GM23338 (cell line): ENCODE measurements at regions not wholly inside any gene's neighbourhood (a gene's known extent, or its start where the extent isn't known, plus 50 kb on each side); places are given as distances from the start of the nearest gene placed in this dataset.

Experiments
- ATAC-seq: fragments of 200-7000 bp; cut with Tn5 transposase; 3 replicates; pipeline ENCODE4 v1.9.1; 2020
- DNase-seq: peaks from one replicate; pipeline ENCODE4 v3.0.0-alpha.2; 2015; ENCODE audit warnings: low spot score
- H2AFZ ChIP-seq: fragments of 200-600 bp; sonication (generic); 2 replicates; pipeline ENCODE4 v1.8.0; 2016; ENCODE audit warnings: antibody characterized with exemption, mild to moderate bottlenecking, moderate library complexity
- H3F3A ChIP-seq: fragments of 200-600 bp; sonication (generic); replicated peaks from 2 replicates; pipeline ENCODE4 v1.8.0; 2017; ENCODE audit warnings: antibody characterized with exemption, mixed run types, low read depth
- H3K27ac ChIP-seq: fragments of 200-600 bp; sonication (generic); 2 replicates; pipeline ENCODE4 v1.6.1; 2016; ENCODE audit warnings: low read depth
- H3K27me3 ChIP-seq: fragments of 200-600 bp; sonication (generic); 2 replicates; pipeline ENCODE4 v1.8.0; 2016; ENCODE audit warnings: mild to moderate bottlenecking, mixed run types, moderate library complexity; ENCODE audit not compliant: insufficient read depth
- H3K36me3 ChIP-seq: fragments of 200-600 bp; sonication (generic); 2 replicates; pipeline ENCODE4 v1.8.0; 2016; ENCODE audit warnings: mild to moderate bottlenecking; ENCODE audit not compliant: insufficient read depth
- H3K4me1 ChIP-seq: fragments of 200-600 bp; sonication (generic); 2 replicates; pipeline ENCODE4 v1.8.0; 2016; ENCODE audit warnings: mild to moderate bottlenecking, moderate library complexity; ENCODE audit not compliant: insufficient read depth
- H3K4me2 ChIP-seq: fragments of 200-600 bp; sonication (generic); 2 replicates; pipeline ENCODE4 v1.7.1; 2017; ENCODE audit warnings: mixed run types
- H3K4me3 ChIP-seq: fragments of 200-600 bp; sonication (generic); 2 replicates; pipeline ENCODE4 v1.6.1; 2016; ENCODE audit warnings: mixed run types
- H3K79me2 ChIP-seq: fragments of 200-600 bp; sonication (generic); replicated peaks from 2 replicates; pipeline ENCODE4 v1.8.0; 2017; ENCODE audit warnings: mild to moderate bottlenecking; ENCODE audit not compliant: insufficient read depth
- H3K9me2 ChIP-seq: fragments of 200-600 bp; sonication (generic); 2 replicates; pipeline ENCODE4 v1.8.0; 2017; ENCODE audit not compliant: insufficient read depth
- H4K20me1 ChIP-seq: fragments of 200-600 bp; sonication (generic); replicated peaks from 2 replicates; pipeline ENCODE4 v1.8.0; 2017; ENCODE audit warnings: mild to moderate bottlenecking; ENCODE audit not compliant: insufficient read depth
- H3K27ac Mint-ChIP-seq: 2 replicates; pipeline ENCODE4 v1.8.0; 2020; ENCODE audit warnings: inconsistent platforms, mild to moderate bottlenecking, moderate library complexity, mixed read lengths
- H3K27me3 Mint-ChIP-seq: 3 replicates; pipeline ENCODE4 v1.8.0; 2022; ENCODE audit warnings: low read depth, mild to moderate bottlenecking, moderate library complexity, mixed read lengths, inconsistent platforms; ENCODE audit not compliant: insufficient read depth, poor library complexity
- H3K36me3 Mint-ChIP-seq: 3 replicates; pipeline ENCODE4 v1.8.0; 2021; ENCODE audit warnings: low read depth, mild to moderate bottlenecking, inconsistent platforms, moderate library complexity, mixed read lengths
- H3K4me1 Mint-ChIP-seq: 3 replicates; pipeline ENCODE4 v1.8.0; 2020; ENCODE audit warnings: mild to moderate bottlenecking, inconsistent platforms, mixed read lengths
- H3K4me3 Mint-ChIP-seq: 3 replicates; pipeline ENCODE4 v1.8.0; 2021; ENCODE audit warnings: moderate library complexity, mild to moderate bottlenecking, inconsistent platforms, mixed read lengths
- H3K9me3 Mint-ChIP-seq: 3 replicates; pipeline ENCODE4 v1.8.0; 2020; ENCODE audit warnings: moderate library complexity, mild to moderate bottlenecking, inconsistent platforms, mixed read lengths
- CREB1 ChIP-seq: fragments of 250-450 bp; sonication (Bioruptor Pico); IDR thresholded peaks from 2 replicates; pipeline ENCODE4 v1.5.0; 2020; ENCODE audit warnings: low read depth, mild to moderate bottlenecking, moderate library complexity
- CTCF ChIP-seq, 2 experiments: fragments of 200-600 bp in 1 of 2; sonication (generic) in 1 of 2; conservative IDR thresholded peaks; 2 replicates each; pipeline versions ENCODE4 v1.5.1 to v1.6.1; 2016 to 2017; ENCODE audit warnings: antibody characterized with exemption in 2 of 2, low read depth in 2 of 2, mild to moderate bottlenecking in 2 of 2, moderate library complexity in 1 of 2
- EZH2 ChIP-seq: fragments of 200-600 bp; sonication (generic); IDR thresholded peaks from one replicate; pipeline ENCODE4 v1.8.0; 2017; ENCODE audit warnings: antibody characterized with exemption, mild to moderate bottlenecking, low read depth; ENCODE audit not compliant: unreplicated experiment
- JUNB ChIP-seq: IDR thresholded peaks from one replicate; pipeline ENCODE4 v1.6.1; 2016; ENCODE audit warnings: antibody characterized with exemption; ENCODE audit not compliant: unreplicated experiment
- NANOG ChIP-seq: IDR thresholded peaks from 2 replicates; pipeline ENCODE4 v1.6.1; 2016; ENCODE audit warnings: antibody characterized with exemption, borderline replicate concordance
- REST ChIP-seq: IDR thresholded peaks from one replicate; pipeline ENCODE4 v1.6.1; 2018; ENCODE audit warnings: antibody characterized with exemption; ENCODE audit not compliant: unreplicated experiment
- STAT1 ChIP-seq: IDR thresholded peaks from one replicate; pipeline ENCODE4 v1.6.1; 2016; ENCODE audit warnings: antibody characterized with exemption; ENCODE audit not compliant: unreplicated experiment
- ZNF114 ChIP-seq: fragments of 250-450 bp; sonication (Bioruptor Pico); IDR thresholded peaks from 2 replicates; pipeline ENCODE4 v1.5.0; 2020; ENCODE audit warnings: mild to moderate bottlenecking, moderate library complexity
- ZNF331 ChIP-seq: fragments of 250-450 bp; sonication (Bioruptor Pico); IDR thresholded peaks from 2 replicates; pipeline ENCODE4 v1.5.0; 2020; ENCODE audit warnings: low read depth, mild to moderate bottlenecking, moderate library complexity
- TF ChIP-seq, protein P1 (sequence below): IDR thresholded peaks from 2 replicates; pipeline ENCODE4 v1.6.1; 2016; ENCODE audit warnings: antibody characterized with exemption

DNA sequence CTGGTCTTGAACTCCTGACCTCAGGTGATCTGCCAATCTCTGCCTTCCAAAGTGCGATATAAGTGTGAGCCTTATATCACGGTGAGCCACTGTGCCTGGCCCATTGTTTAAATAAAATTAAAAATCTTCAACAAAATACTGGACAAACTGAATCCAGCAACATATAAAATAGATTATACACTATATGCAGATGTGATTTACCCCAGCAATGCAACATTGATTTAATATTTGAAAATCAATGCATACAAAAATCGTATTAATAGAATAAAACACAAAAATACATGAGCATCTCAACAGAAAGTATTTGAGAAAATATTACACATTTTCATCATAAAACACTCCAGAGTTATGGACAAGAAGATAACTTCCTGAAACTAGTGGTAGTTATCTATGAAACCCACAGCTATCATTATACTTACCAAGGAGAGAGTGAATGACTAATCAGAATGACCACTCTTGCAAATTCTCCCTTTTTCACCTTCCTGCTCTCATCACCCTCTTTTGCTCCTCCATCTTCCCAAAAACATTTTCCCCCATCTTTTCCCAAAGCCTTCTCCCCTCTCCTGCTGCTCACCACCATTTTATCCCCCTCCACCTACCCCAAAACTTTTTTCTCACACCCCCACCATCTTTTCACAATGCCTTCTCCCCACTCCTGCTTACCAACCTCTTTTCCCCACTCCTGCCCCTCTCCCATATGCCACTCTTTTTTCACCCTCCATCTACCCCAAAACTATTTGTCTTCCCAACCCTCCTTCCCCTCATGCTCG lies 122.1 kb upstream of the VPREB1 start:
- Mint-ChIP-seq H3K27me3 (peaks cover 72% of the 10 kb centered on the region), H3K4me3 (no peak overlapping the region), H3K9me3 (no peaks in the 10 kb centered on the region), H3K36me3 (no peaks in the 10 kb centered on the region), H3K27ac (no peak overlapping the region), H3K4me1 (peaks cover 11% of the 10 kb centered on the region)
- Histone ChIP-seq H3K9me2 (no peaks in the 10 kb centered on the region), H3K4me1 (no peaks in the 10 kb centered on the region; the same call in 1 of the 2 replicates), H3K36me3 (no peaks in the 10 kb centered on the region), H3F3A (no peaks in the 10 kb centered on the region), H3K27ac (no peak overlapping the region), H2AFZ (no peak overlapping the region), H3K4me3 (no peak overlapping the region), H3K27me3 (peaks cover 92% of the 10 kb centered on the region), H3K79me2 (no peaks in the 10 kb centered on the region), H4K20me1 (no peaks in the 10 kb centered on the region; the same call in 1 of the 2 replicates), H3K4me2 (no peak overlapping the region)
- ATAC-seq (no peak), DNase-seq (no peak)
- TF ChIP-seq JUNB, result no peak

DNA sequence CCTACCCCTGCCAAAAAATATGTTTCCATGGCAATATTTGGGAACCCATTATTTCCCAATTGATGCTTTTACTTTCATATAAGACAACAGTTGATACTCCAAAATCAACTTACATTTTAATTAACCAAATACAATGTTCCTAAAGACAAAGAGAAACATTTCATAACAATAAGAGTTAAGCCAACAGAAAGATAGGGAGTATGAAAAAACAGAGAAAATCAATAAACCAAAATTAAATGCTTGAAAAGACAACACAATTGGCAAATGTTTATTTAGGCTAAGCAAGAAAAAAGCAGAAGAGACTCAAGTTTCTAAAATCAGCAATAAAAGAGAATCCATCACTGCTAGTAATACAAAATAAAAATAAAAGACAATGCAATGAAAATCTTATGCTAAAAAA lies 123.1 kb upstream of the VPREB1 start:
- no peaks in the 10 kb centered on the region for H3K36me3 ChIP-seq
- ATAC-seq (no peak), DNase-seq (no peak)
- Mint-ChIP-seq H3K9me3 (no peaks in the 10 kb centered on the region), H3K4me3 (no peak overlapping the region), H3K27ac (no peak overlapping the region), H3K36me3 (no peaks in the 10 kb centered on the region), H3K27me3 (peaks cover 61% of the 10 kb centered on the region), H3K4me1 (peaks cover 6% of the 10 kb centered on the region)
- no peaks in the 10 kb centered on the region for H3F3A ChIP-seq
- no peak overlapping the region for H2AFZ ChIP-seq
- H4K20me1 ChIP-seq, result no peaks in the 10 kb centered on the region; the same call in 1 of the 2 replicates
- no peak overlapping the region for H3K4me2 ChIP-seq
- H3K79me2 ChIP-seq, result no peaks in the 10 kb centered on the region
- H3K9me2 ChIP-seq, result no peaks in the 10 kb centered on the region
- H3K27ac ChIP-seq, result no peak overlapping the region
- no peak overlapping the region for H3K4me3 ChIP-seq
- TF ChIP-seq, protein P1, sequence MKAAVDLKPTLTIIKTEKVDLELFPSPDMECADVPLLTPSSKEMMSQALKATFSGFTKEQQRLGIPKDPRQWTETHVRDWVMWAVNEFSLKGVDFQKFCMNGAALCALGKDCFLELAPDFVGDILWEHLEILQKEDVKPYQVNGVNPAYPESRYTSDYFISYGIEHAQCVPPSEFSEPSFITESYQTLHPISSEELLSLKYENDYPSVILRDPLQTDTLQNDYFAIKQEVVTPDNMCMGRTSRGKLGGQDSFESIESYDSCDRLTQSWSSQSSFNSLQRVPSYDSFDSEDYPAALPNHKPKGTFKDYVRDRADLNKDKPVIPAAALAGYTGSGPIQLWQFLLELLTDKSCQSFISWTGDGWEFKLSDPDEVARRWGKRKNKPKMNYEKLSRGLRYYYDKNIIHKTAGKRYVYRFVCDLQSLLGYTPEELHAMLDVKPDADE, result no peak
- TF ChIP-seq NANOG (no peak), ZNF331 (CRISPR knock-in tag) (no peak)
- H3K4me1 ChIP-seq, result no peaks in the 10 kb centered on the region; the same call in 1 of the 2 replicates
- peaks cover 81% of the 10 kb centered on the region for H3K27me3 ChIP-seq

DNA sequence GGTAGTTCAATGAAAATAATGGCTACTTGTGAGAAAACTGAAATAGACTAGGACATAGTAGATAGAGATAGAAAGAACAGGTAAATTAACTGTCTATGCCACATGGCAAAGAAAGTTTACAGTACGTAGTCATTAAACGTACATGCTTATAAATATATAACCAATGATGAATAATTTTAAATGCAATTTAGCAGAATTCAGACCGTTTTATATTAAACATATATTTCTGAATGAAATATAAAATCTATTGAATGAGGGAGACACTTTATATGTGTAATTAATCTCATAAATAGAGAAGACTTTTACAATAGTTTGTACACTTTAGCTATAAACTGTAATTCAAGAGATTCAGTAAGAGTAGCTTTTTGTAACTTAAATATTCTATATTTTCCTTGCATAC lies 124.4 kb upstream of the VPREB1 start:
- H3K27me3 ChIP-seq, result peaks cover 68% of the 10 kb centered on the region
- ATAC-seq, result no peak
- H3K4me3 Mint-ChIP-seq, result no peak overlapping the region
- no peak overlapping the region for H2AFZ ChIP-seq
- no peaks in the 10 kb centered on the region for H3K36me3 ChIP-seq
- no peaks in the 10 kb centered on the region for H3K9me3 Mint-ChIP-seq
- no peaks in the 10 kb centered on the region for H3K9me2 ChIP-seq
- H3K27me3 Mint-ChIP-seq, result peaks cover 52% of the 10 kb centered on the region
- H3K4me3 ChIP-seq, result no peak overlapping the region
- H4K20me1 ChIP-seq, result no peaks in the 10 kb centered on the region; the same call in 1 of the 2 replicates
- H3K79me2 ChIP-seq, result no peaks in the 10 kb centered on the region
- H3K27ac Mint-ChIP-seq, result no peak overlapping the region
- no peaks in the 10 kb centered on the region for H3K4me1 Mint-ChIP-seq
- H3F3A ChIP-seq, result no peaks in the 10 kb centered on the region
- no peaks in the 10 kb centered on the region for H3K36me3 Mint-ChIP-seq
- no peaks in the 10 kb centered on the region for H3K4me1 ChIP-seq
- H3K4me2 ChIP-seq, result no peak overlapping the region
- DNase-seq, result no peak
- H3K27ac ChIP-seq, result no peak overlapping the region
- TF ChIP-seq STAT1 (no peak), CTCF (conservative IDR thresholded peaks at IDR 0.05; ENCODE audit: low read depth in 2 of 2) (no peak), JUNB (no peak), CREB1 (CRISPR knock-in tag) (no peak), REST (no peak), EZH2 (no peak), ZNF114 (CRISPR knock-in tag) (no peak), ZNF331 (CRISPR knock-in tag) (no peak), NANOG (no peak)
- TF ChIP-seq, protein P1, result no peak
